HEK293 (cell line): ENCODE measurements at regions not wholly inside any gene's neighbourhood (a gene's known extent, or its start where the extent isn't known, plus 50 kb on each side); places are given as distances from the start of the nearest gene placed in this dataset.

ENCODE experiments used
- CTCF ChIA-PET: fragments of 350-600 bp; formaldehyde crosslinking; extraction: SDS; loops from one replicate; lab custom pipeline; 2021; ENCODE audit warnings: antibody characterized with exemption; lab: Yijun Ruan, JAX
- POLR2A ChIA-PET: fragments of 300-600 bp; formaldehyde crosslinking; extraction: SDS; loops from one replicate; lab custom pipeline; 2020; ENCODE audit warnings: antibody characterized with exemption, inconsistent platforms; lab: Yijun Ruan, JAX
- H3K27ac ChIP-seq: fragments of 200-500 bp; sonication (Bioruptor generic); 2 replicates; pipeline ENCODE4 v1.5.1; 2014; ENCODE audit warnings: low read depth, low read length, control low read depth, inconsistent platforms; ENCODE audit errors: extremely low read depth
- H3K36me3 ChIP-seq, 2 experiments: fragments of 200-500 bp in 1 of 2; sonication (Bioruptor generic) in 1 of 2; 1 replicate in 1 of 2; 2 replicates in 1 of 2; pipeline ENCODE4 v1.5.1; 2014 to 2017; ENCODE audit warnings: inconsistent platforms in 2 of 2, low read length in 2 of 2; ENCODE audit not compliant: control insufficient read depth in 2 of 2, insufficient read depth in 1 of 2
- H3K4me1 ChIP-seq: fragments of 200-500 bp; sonication (Bioruptor generic); 2 replicates; pipeline ENCODE4 v1.5.1; 2014; ENCODE audit warnings: mild to moderate bottlenecking, low read length, inconsistent platforms; ENCODE audit not compliant: control insufficient read depth, insufficient read depth
- H3K4me3 ChIP-seq: 2 replicates; pipeline ENCODE4 v1.5.1; 2011; ENCODE audit warnings: low read depth, mild to moderate bottlenecking, control low read depth, low read length, moderate library complexity
- H3K9me3 ChIP-seq: fragments of 200-500 bp; sonication (Bioruptor generic); 2 replicates; pipeline ENCODE4 v1.5.1; 2014; ENCODE audit warnings: low read depth, low read length, inconsistent platforms; ENCODE audit not compliant: control insufficient read depth, insufficient read depth
- PATZ1 ChIP-seq: fragments of 450-650 bp; formaldehyde crosslinking; IDR thresholded peaks from 2 replicates; pipeline ENCODE4 v1.5.1; 2016; ENCODE audit warnings: missing biosample characterization, missing genetic modification characterization
- SALL2 ChIP-seq: fragments of 450-650 bp; formaldehyde crosslinking; IDR thresholded peaks from 2 replicates; pipeline ENCODE4 v1.5.0; 2017; ENCODE audit warnings: missing biosample characterization, mild to moderate bottlenecking, missing genetic modification characterization, borderline replicate concordance
- SCRT1 ChIP-seq: fragments of 450-650 bp; formaldehyde crosslinking; IDR thresholded peaks from 2 replicates; pipeline ENCODE4 v1.5.1; 2016; ENCODE audit warnings: missing biosample characterization, missing genetic modification characterization, borderline replicate concordance
- SP3 ChIP-seq: fragments of 450-650 bp; formaldehyde crosslinking; IDR thresholded peaks from 2 replicates; pipeline ENCODE4 v1.5.1; 2016; ENCODE audit warnings: missing biosample characterization, missing genetic modification characterization
- ZBTB21 ChIP-seq: fragments of 450-650 bp; formaldehyde crosslinking; IDR thresholded peaks from 2 replicates; pipeline ENCODE4 v1.5.1; 2017; ENCODE audit warnings: missing biosample characterization, missing genetic modification characterization
- ZNF10 ChIP-seq: fragments of 450-650 bp; formaldehyde crosslinking; IDR thresholded peaks from 2 replicates; pipeline ENCODE4 v1.5.1; 2017; ENCODE audit warnings: missing biosample characterization, missing genetic modification characterization
- ZNF121 ChIP-seq: fragments of 450-650 bp; formaldehyde crosslinking; IDR thresholded peaks from 2 replicates; pipeline ENCODE4 v1.5.1; 2016; ENCODE audit warnings: missing biosample characterization, missing genetic modification characterization
- ZNF146 ChIP-seq: fragments of 450-650 bp; formaldehyde crosslinking; IDR thresholded peaks from 2 replicates; pipeline ENCODE4 v1.5.1; 2016; ENCODE audit warnings: missing biosample characterization, missing genetic modification characterization
- ZNF155 ChIP-seq: fragments of 450-650 bp; formaldehyde crosslinking; IDR thresholded peaks from 2 replicates; pipeline ENCODE4 v1.5.1; 2016; ENCODE audit warnings: missing biosample characterization, missing genetic modification characterization
- ZNF19 ChIP-seq: fragments of 450-650 bp; formaldehyde crosslinking; IDR thresholded peaks from 2 replicates; pipeline ENCODE4; 2016; ENCODE audit warnings: missing biosample characterization, missing genetic modification characterization, low read depth
- ZNF202 ChIP-seq: fragments of 450-650 bp; formaldehyde crosslinking; IDR thresholded peaks from 2 replicates; pipeline ENCODE4 v1.5.1; 2016; ENCODE audit warnings: missing biosample characterization, missing genetic modification characterization, borderline replicate concordance
- ZNF248 ChIP-seq: fragments of 450-650 bp; formaldehyde crosslinking; IDR thresholded peaks from 2 replicates; pipeline ENCODE4 v1.5.1; 2017; ENCODE audit warnings: missing biosample characterization, missing genetic modification characterization
- ZNF274 ChIP-seq, 2 experiments: fragments of 200-500 bp in 1 of 2; fragments of 450-650 bp in 1 of 2; sonication (Bioruptor generic) in 1 of 2; formaldehyde crosslinking in 1 of 2; IDR thresholded peaks; 2 replicates each; pipeline versions ENCODE4 v1.5.1 to v1.6.1; 2014 to 2016; ENCODE audit warnings: borderline replicate concordance in 1 of 2, inconsistent platforms in 1 of 2, low read length in 1 of 2, missing biosample characterization in 1 of 2, missing genetic modification characterization in 1 of 2
- ZNF350 ChIP-seq: fragments of 450-650 bp; formaldehyde crosslinking; IDR thresholded peaks from 2 replicates; pipeline ENCODE4 v1.5.0; 2017; ENCODE audit warnings: missing biosample characterization, mild to moderate bottlenecking, missing genetic modification characterization
- ZNF362 ChIP-seq: fragments of 450-650 bp; formaldehyde crosslinking; IDR thresholded peaks from 2 replicates; pipeline ENCODE4 v1.5.1; 2016; ENCODE audit warnings: missing biosample characterization, missing genetic modification characterization
- ZNF391 ChIP-seq: fragments of 450-650 bp; formaldehyde crosslinking; IDR thresholded peaks from 2 replicates; pipeline ENCODE4 v1.5.1; 2016; ENCODE audit warnings: low read depth, missing biosample characterization, missing genetic modification characterization, borderline replicate concordance
- ZNF423 ChIP-seq: fragments of 450-650 bp; formaldehyde crosslinking; IDR thresholded peaks from 2 replicates; pipeline ENCODE4 v1.5.1; 2016; ENCODE audit warnings: missing biosample characterization, missing genetic modification characterization
- ZNF530 ChIP-seq: fragments of 450-650 bp; formaldehyde crosslinking; IDR thresholded peaks from 2 replicates; pipeline ENCODE4 v1.5.1; 2016; ENCODE audit warnings: low read depth, missing biosample characterization, missing genetic modification characterization
- ZNF560 ChIP-seq: fragments of 450-650 bp; formaldehyde crosslinking; IDR thresholded peaks from 2 replicates; pipeline ENCODE4 v1.5.1; 2017; ENCODE audit warnings: missing biosample characterization, missing genetic modification characterization, borderline replicate concordance
- ZNF585B ChIP-seq: fragments of 450-650 bp; formaldehyde crosslinking; IDR thresholded peaks from 2 replicates; pipeline ENCODE4 v1.5.1; 2016; ENCODE audit warnings: missing biosample characterization, missing genetic modification characterization
- ZNF610 ChIP-seq: fragments of 450-650 bp; formaldehyde crosslinking; IDR thresholded peaks from 2 replicates; pipeline ENCODE4 v1.5.1; 2016; ENCODE audit warnings: missing biosample characterization, missing genetic modification characterization, borderline replicate concordance
- ZNF626 ChIP-seq: fragments of 450-650 bp; sonication (Bioruptor Pico); formaldehyde crosslinking; IDR thresholded peaks from 2 replicates; pipeline ENCODE4 v1.5.1; 2018; ENCODE audit warnings: missing biosample characterization, missing genetic modification characterization, inconsistent platforms
- ZNF664 ChIP-seq: fragments of 450-650 bp; formaldehyde crosslinking; IDR thresholded peaks from 2 replicates; pipeline ENCODE4 v1.5.1; 2016; ENCODE audit warnings: missing biosample characterization, missing genetic modification characterization
- ZNF707 ChIP-seq: fragments of 450-650 bp; formaldehyde crosslinking; IDR thresholded peaks from 2 replicates; pipeline ENCODE4 v1.5.1; 2016; ENCODE audit warnings: missing biosample characterization, missing genetic modification characterization

- no peaks in the 10 kb centered on the region for H3K36me3 ChIP-seq
- ChIA-PET POLR2A (no interaction called here), CTCF (no interaction called here)
- no peak overlapping the region for H3K4me3 ChIP-seq
- H3K4me1 ChIP-seq: no peaks in the 10 kb centered on the region
- H3K9me3 ChIP-seq: no peaks in the 10 kb centered on the region
- no peak overlapping the region for H3K27ac ChIP-seq
- TF ChIP-seq ZNF560 (tag by site-specific recombination) (no peak), ZNF707 (tag by site-specific recombination) (no peak), SP3 (tag by site-specific recombination) (no peak), ZNF274 (IDR thresholded peaks at IDR 0.05; ENCODE audit: low read length) (no peak), ZNF274 (tag by site-specific recombination; IDR thresholded peaks at IDR 0.05; ENCODE audit: borderline replicate concordance) (no peak), SALL2 (tag by site-specific recombination) (no peak), ZNF121 (tag by site-specific recombination) (no peak), ZNF202 (no peak), ZNF350 (no peak), SCRT1 (tag by site-specific recombination) (no peak), ZNF391 (tag by site-specific recombination) (no peak), ZNF248 (tag by site-specific recombination) (no peak), ZNF146 (no peak), ZNF19 (no peak), PATZ1 (no peak), ZNF423 (no peak), ZNF626 (tag by site-specific recombination) (no peak), ZNF610 (no peak), ZNF10 (tag by site-specific recombination) (no peak), ZNF530 (tag by site-specific recombination) (no peak)
- TF ChIP-seq, all 188 proteins: peak for 0
These were observed 312.2 kb upstream of the DIO3 start for GRCh38 chr14:101248840-101249675.

GRCh38 chr14:101249676-101250036, 311.6 kb upstream of the DIO3 start:
- ChIA-PET CTCF (no interaction called here), POLR2A (no interaction called here)
- H3K36me3 ChIP-seq: no peaks in the 10 kb centered on the region
- H3K4me1 ChIP-seq: no peaks in the 10 kb centered on the region
- H3K9me3 ChIP-seq: no peaks in the 10 kb centered on the region
- TF ChIP-seq ZNF362 (tag by site-specific recombination) (no peak), ZBTB21 (no peak), ZNF155 (tag by site-specific recombination) (no peak), ZNF664 (tag by site-specific recombination) (no peak), ZNF423 (no peak), ZNF585B (tag by site-specific recombination) (no peak), ZNF560 (tag by site-specific recombination) (no peak)
- H3K27ac ChIP-seq: no peak overlapping the region
- no peak overlapping the region for H3K4me3 ChIP-seq
